AG09309 (cell line): ENCODE measurements at regions not wholly inside any gene's neighbourhood (a gene's known extent, or its start where the extent isn't known, plus 50 kb on each side); places are given as distances from the start of the nearest gene placed in this dataset.

ENCODE experiments used
- DNase-seq: peaks from one replicate; pipeline ENCODE4 v3.0.0-alpha.2; 2010; ENCODE audit warnings: low read depth
- H3K4me3 ChIP-seq: 2 replicates; pipeline ENCODE4 v1.5.1; 2011; ENCODE audit warnings: mild to moderate bottlenecking, low read depth, low read length, moderate library complexity; ENCODE audit not compliant: control insufficient read depth
- TF ChIP-seq, protein P1 (sequence below): IDR thresholded peaks from 2 replicates; pipeline ENCODE4 v1.5.1; 2011; ENCODE audit warnings: mild to moderate bottlenecking, low read depth, low read length, inconsistent platforms; ENCODE audit not compliant: insufficient read depth, control insufficient read depth; ENCODE audit errors: missing control alignments

- TF ChIP-seq, protein P1, sequence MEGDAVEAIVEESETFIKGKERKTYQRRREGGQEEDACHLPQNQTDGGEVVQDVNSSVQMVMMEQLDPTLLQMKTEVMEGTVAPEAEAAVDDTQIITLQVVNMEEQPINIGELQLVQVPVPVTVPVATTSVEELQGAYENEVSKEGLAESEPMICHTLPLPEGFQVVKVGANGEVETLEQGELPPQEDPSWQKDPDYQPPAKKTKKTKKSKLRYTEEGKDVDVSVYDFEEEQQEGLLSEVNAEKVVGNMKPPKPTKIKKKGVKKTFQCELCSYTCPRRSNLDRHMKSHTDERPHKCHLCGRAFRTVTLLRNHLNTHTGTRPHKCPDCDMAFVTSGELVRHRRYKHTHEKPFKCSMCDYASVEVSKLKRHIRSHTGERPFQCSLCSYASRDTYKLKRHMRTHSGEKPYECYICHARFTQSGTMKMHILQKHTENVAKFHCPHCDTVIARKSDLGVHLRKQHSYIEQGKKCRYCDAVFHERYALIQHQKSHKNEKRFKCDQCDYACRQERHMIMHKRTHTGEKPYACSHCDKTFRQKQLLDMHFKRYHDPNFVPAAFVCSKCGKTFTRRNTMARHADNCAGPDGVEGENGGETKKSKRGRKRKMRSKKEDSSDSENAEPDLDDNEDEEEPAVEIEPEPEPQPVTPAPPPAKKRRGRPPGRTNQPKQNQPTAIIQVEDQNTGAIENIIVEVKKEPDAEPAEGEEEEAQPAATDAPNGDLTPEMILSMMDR, result no peak
- no peak overlapping the region for H3K4me3 ChIP-seq
- no peak for DNase-seq
These were observed 185.0 kb downstream of the MIS18A start for GRCh38 chr21:32093646-32094462.

GRCh38 chr21:32090956-32091355 lies 187.9 kb downstream of the MIS18A start:
- no peak for DNase-seq
- TF ChIP-seq, protein P1, result no peak
- no peak overlapping the region for H3K4me3 ChIP-seq

- no peak for DNase-seq
- no peak overlapping the region for H3K4me3 ChIP-seq
- TF ChIP-seq, protein P1, result no peak
These were observed 189.1 kb downstream of the MIS18A start for GRCh38 chr21:32089766-32090165.

DNA sequence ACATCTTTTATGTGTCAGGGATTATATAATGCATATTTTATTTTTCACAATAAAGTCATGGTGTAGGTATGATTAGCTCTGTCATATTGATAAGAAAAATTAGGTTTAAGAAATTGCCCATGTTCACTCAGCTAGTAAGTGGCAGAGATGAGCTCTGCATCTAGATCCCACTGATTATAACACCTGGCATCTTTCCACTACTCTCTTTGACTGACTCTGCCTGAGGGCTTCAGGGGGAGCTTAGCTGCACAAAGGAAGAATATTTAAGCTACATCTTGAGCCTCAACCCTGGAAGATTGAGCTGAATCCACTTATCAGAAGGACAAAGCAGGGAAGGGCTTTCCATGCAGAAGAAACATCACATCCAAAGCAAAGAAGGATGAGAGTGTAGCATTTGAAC lies 190.4 kb downstream of the MIS18A start:
- DNase-seq, result no peak
- no peak overlapping the region for H3K4me3 ChIP-seq
- TF ChIP-seq, protein P1, result no peak

GRCh38 chr21:32087447-32087846 lies 191.4 kb downstream of the MIS18A start:
- no peak for DNase-seq
- H3K4me3 ChIP-seq, result no peak overlapping the region
- TF ChIP-seq, protein P1, result no peak

- TF ChIP-seq, protein P1, result no peak
- no peak overlapping the region for H3K4me3 ChIP-seq
- no peak for DNase-seq
These were observed 195.7 kb downstream of the MIS18A start for GRCh38 chr21:32083197-32083596.
